ENCODE measurements at regions not wholly inside any gene's neighbourhood (a gene's known extent, or its start where the extent isn't known, plus 50 kb on each side); places are given as distances from the start of the nearest gene placed in this dataset.
"Not testable (repeated sequence)": the region's sequence is repeated elsewhere in the genome, so short reads cannot be mapped to it uniquely, and the experiment has no call there.

DNA sequence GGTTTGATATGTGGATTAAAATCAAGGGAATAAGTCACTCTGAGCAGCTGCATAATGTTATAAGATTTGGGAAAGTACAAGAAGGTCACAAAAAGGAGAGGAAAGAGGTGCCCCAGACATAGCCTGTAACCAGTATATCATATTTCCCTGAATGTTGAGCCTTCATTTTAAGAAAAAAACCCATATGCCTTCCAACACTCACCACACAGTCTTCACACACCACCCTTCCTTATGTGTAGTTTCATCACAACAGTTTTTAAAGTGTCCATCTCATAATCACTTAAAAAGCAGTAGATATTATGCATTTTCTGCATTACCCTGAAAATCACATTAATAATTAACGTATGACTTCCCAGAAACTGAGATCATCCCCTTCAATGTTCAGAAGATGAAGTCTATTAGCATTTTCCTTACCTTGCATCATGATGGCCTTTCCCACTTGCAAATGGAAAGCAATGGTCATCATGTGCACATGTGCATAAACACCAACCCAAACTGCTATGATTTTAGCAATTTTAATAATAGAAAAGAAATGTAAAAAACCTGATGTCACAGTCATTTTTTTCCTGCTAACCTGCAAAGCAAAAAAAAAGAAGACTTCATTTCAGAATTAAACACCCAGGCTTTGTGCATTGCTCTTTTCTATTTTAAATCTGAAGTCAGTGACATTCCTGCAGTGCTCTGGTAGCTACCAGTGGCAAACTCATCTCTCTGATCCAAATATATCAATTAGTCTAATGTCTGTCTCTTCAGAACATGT lies 465.0 kb downstream of the SUCLG1 start:
- no peak for TF ChIP-seq EP300 (IDR thresholded peaks at IDR 0.05)
- DNase-seq: no peak

DNA sequence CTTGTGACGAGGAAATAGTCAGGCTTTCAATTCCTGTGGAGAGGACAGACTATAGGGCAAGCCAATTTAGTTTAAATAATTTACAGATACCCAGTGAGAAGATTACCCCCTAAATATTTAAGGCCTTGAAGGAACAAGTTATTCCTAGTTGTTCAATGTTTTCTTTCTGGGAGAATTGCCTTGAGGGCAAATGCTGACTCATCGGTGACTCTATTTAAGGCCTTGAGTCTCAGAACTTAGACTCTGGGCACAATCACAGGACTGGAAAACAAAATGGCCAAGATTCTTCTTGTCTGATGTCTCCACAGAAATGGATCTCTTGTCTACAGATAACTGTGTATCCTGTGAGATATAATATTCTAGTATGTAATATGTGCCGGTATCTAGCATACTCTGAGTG lies 467.1 kb downstream of the SUCLG1 start:
- Histone ChIP-seq H3K36me3 (no peaks in the 10 kb centered on the region), H3K4me3 (no peak overlapping the region), H3K9me3 (no peaks in the 10 kb centered on the region), H3K27ac (no peak overlapping the region), H3K4me1 (no peaks in the 10 kb centered on the region), H3K27me3 (no peaks in the 10 kb centered on the region)
- ATAC-seq (ENCODE audit: low FRiP score in 2 of 2): no peak
- TF ChIP-seq EP300 (IDR thresholded peaks at IDR 0.05) (no peak), POLR2AphosphoS5 (IDR thresholded peaks at IDR 0.05) (no peak), CTCF (IDR thresholded peaks at IDR 0.05) (no peak), POLR2A (IDR thresholded peaks at IDR 0.05) (no peak)
- DNase-seq: no peak
- WGBS, 2 donors: 86 to 89% methylated on average over 3 of the region's 3 CpGs

More for the DNA sequence above, 465.0 kb downstream of the SUCLG1 start:
- no peaks in the 10 kb centered on the region for H3K36me3 ChIP-seq
- ATAC-seq (ENCODE audit: low FRiP score in 2 of 2): no peak
- H3K27ac ChIP-seq: no peak overlapping the region
- no peaks in the 10 kb centered on the region for H3K27me3 ChIP-seq
- no peaks in the 10 kb centered on the region for H3K4me1 ChIP-seq
- 62 to 75% methylated on average over 1 of the region's 1 CpG for WGBS, 2 donors
- H3K9me3 ChIP-seq: no peaks in the 10 kb centered on the region
- no peak overlapping the region for H3K4me3 ChIP-seq

GRCh38 chr2:83990636-83991035 lies 468.4 kb downstream of the SUCLG1 start:
- DNase-seq: no peak
- Histone ChIP-seq H3K4me1 (no peaks in the 10 kb centered on the region), H3K9me3 (no peaks in the 10 kb centered on the region), H3K4me3 (no peak overlapping the region), H3K27ac (no peak overlapping the region), H3K27me3 (no peaks in the 10 kb centered on the region), H3K36me3 (no peaks in the 10 kb centered on the region)
- no peak for TF ChIP-seq POLR2A (IDR thresholded peaks at IDR 0.05)
- no peak for TF ChIP-seq CTCF (IDR thresholded peaks at IDR 0.05)
- no peak for TF ChIP-seq POLR2AphosphoS5 (IDR thresholded peaks at IDR 0.05)
- TF ChIP-seq EP300 (IDR thresholded peaks at IDR 0.05): no peak
- no peak for ATAC-seq (ENCODE audit: low FRiP score in 2 of 2)
- WGBS, 2 donors: 33 to 38% methylated on average over 1 of the region's 1 CpG

DNA sequence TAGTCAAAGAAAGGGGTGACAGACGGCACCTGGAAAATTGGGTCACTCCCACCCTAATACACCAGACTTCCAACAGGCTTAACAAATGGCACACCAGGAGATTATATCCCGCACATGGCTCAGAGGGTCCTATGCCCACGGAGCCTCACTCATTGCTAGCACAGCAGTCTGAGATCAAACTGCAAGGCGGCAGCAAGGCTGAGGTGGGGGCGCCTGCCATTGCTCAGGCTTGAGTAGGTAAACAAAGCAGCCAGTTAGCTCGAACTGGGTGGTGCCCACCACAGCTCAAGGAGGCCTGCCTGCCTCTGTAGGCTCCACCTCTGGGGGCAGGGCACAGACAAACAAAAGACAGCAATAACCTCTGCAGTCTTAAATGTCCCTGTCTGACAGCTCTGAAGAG lies 482.5 kb downstream of the SUCLG1 start:
- 86 to 89% methylated on average over 5 to 6 of the region's 6 CpGs for WGBS, 2 donors
- not testable (repeated sequence) for H3K4me1 ChIP-seq; H3K4me3 ChIP-seq; H3K9me3 ChIP-seq; H3K27ac ChIP-seq; DNase-seq; H3K36me3 ChIP-seq; ATAC-seq (ENCODE audit: low FRiP score in 2 of 2); H3K27me3 ChIP-seq

DNA sequence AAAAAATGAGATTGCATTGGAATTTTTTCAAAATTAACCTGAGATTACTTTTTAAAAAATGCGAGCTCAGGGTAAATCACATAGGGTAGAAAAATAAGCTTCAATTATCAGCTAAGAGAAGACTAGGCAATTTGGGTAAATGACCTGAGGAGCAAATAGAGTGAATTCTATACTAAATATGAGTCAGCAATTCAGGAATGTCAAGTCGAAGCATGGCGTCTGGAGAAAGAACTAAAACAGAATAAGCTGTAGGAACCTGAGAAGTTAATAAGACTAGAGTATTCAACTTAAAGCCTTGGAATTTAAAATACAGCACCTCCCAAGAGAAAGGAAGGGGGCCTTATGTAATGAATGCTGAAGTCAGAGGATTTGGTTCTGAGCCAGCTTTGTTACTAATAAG lies 487.0 kb downstream of the SUCLG1 start:
- H3K9me3 ChIP-seq: peaks cover 0 to 7% (median 0%) of the 10 kb centered on the region in 4 donors
- H3K36me3 ChIP-seq: no peaks in the 10 kb centered on the region
- DNase-seq (no peak), ATAC-seq (ENCODE audit: low FRiP score in 2 of 2) (no peak)
- H3K27me3 ChIP-seq: no peaks in the 10 kb centered on the region
- H3K4me3 ChIP-seq: no peak overlapping the region
- no peak overlapping the region for H3K27ac ChIP-seq
- H3K4me1 ChIP-seq: no peaks in the 10 kb centered on the region
- TF ChIP-seq EP300 (IDR thresholded peaks at IDR 0.05) (no peak), CTCF (IDR thresholded peaks at IDR 0.05) (no peak), POLR2AphosphoS5 (IDR thresholded peaks at IDR 0.05) (no peak), POLR2A (IDR thresholded peaks at IDR 0.05) (no peak)
- 79 to 82% methylated on average over 3 of the region's 3 CpGs for WGBS, 2 donors

- no peak for ATAC-seq (ENCODE audit: low FRiP score in 2 of 2)
- WGBS, 2 donors: 67 to 77% methylated on average over 2 of the region's 2 CpGs
- TF ChIP-seq CTCF (IDR thresholded peaks at IDR 0.05) (no peak), EP300 (IDR thresholded peaks at IDR 0.05) (no peak), POLR2AphosphoS5 (IDR thresholded peaks at IDR 0.05) (no peak), POLR2A (IDR thresholded peaks at IDR 0.05) (no peak)
Measured at GRCh38 chr2:83971547-83971946, 487.5 kb downstream of the SUCLG1 start.

More at GRCh38 chr2:83971547-83971946, 487.5 kb downstream of the SUCLG1 start:
- DNase-seq: no peak
- Histone ChIP-seq H3K4me1 (no peaks in the 10 kb centered on the region), H3K4me3 (no peak overlapping the region), H3K36me3 (no peaks in the 10 kb centered on the region), H3K9me3 (peaks cover 0 to 2% (median 0%) of the 10 kb centered on the region in 4 donors), H3K27ac (no peak overlapping the region), H3K27me3 (no peaks in the 10 kb centered on the region)

Measured in upper lobe of left lung (tissue), 6 donors.